Naive thymus-derived CD4-positive, alpha-beta T cell (primary cell): ENCODE measurements at regions not wholly inside any gene's neighbourhood (a gene's known extent, or its start where the extent isn't known, plus 50 kb on each side); places are given as distances from the start of the nearest gene placed in this dataset.

Experiments
- ATAC-seq: fragments of 150-1000 bp; cut with Tn5 transposase; 2 replicates; pipeline ENCODE4 v1.10.0; 2021; ENCODE audit warnings: mild to moderate bottlenecking, moderate library complexity
- CTCF ChIA-PET: fragments of 350-600 bp; sonication (Branson Sonifier 250); formaldehyde crosslinking; loops from one replicate; lab custom pipeline; 2021; ENCODE audit warnings: antibody characterized with exemption; lab: Charles Lee
- POLR2A ChIA-PET: fragments of 350-600 bp; sonication (Branson Sonifier 250); formaldehyde crosslinking; loops from one replicate; lab custom pipeline; 2021; ENCODE audit warnings: antibody characterized with exemption, inconsistent platforms; lab: Charles Lee
- DNase-seq, 9 donors: peaks; one replicate each; pipeline versions ENCODE4 v3.0.0 to v3.0.0-alpha.2; 2020 to 2022; ENCODE audit warnings: mixed read lengths in 1 of 9
- H3K27ac ChIP-seq: one replicate; pipeline ENCODE4 v1.7.0; 2013; ENCODE audit warnings: mild to moderate bottlenecking, low read depth, low read length, moderate library complexity
- H3K27me3 ChIP-seq, 2 donors: one replicate each; pipeline ENCODE4 v1.7.0; 2013; ENCODE audit warnings: low read length in 2 of 2, mild to moderate bottlenecking in 2 of 2, moderate library complexity in 2 of 2; ENCODE audit not compliant: control insufficient read depth in 2 of 2, insufficient read depth in 2 of 2
- H3K36me3 ChIP-seq, 3 experiments: 1 replicate in 2 of 3; 2 replicates in 1 of 3; pipeline ENCODE4 v1.7.0; 2013; ENCODE audit warnings: low read length in 3 of 3, mild to moderate bottlenecking in 3 of 3, moderate library complexity in 1 of 3; ENCODE audit not compliant: insufficient read depth in 3 of 3, control insufficient read depth in 2 of 3
- H3K4me1 ChIP-seq, 2 donors: one replicate each; pipeline ENCODE4 v1.7.0; 2013; ENCODE audit warnings: low read length in 2 of 2, mild to moderate bottlenecking in 2 of 2, moderate library complexity in 1 of 2; ENCODE audit not compliant: control insufficient read depth in 2 of 2, insufficient read depth in 2 of 2
- H3K4me3 ChIP-seq: 2 replicates; pipeline ENCODE4 v1.7.0; 2013; ENCODE audit warnings: mild to moderate bottlenecking, low read length
- H3K9me3 ChIP-seq, 3 experiments: 1 replicate in 2 of 3; 2 replicates in 1 of 3; pipeline ENCODE4 v1.7.0; 2013; ENCODE audit warnings: low read length in 3 of 3; ENCODE audit not compliant: control insufficient read depth in 2 of 3
- H3K27ac Mint-ChIP-seq, 9 donors: one replicate each; pipeline ENCODE4 v1.8.0; 2020 to 2022; ENCODE audit warnings: mixed read lengths in 9 of 9, mild to moderate bottlenecking in 8 of 9, moderate library complexity in 5 of 9, inconsistent platforms in 2 of 9
- H3K27me3 Mint-ChIP-seq, 5 donors: one replicate each; pipeline ENCODE4 v1.8.0; 2021 to 2022; ENCODE audit warnings: mixed read lengths in 5 of 5, mild to moderate bottlenecking in 1 of 5
- H3K36me3 Mint-ChIP-seq, 5 donors: one replicate each; pipeline ENCODE4 v1.8.0; 2020 to 2022; ENCODE audit warnings: mixed read lengths in 5 of 5, mild to moderate bottlenecking in 3 of 5, inconsistent platforms in 1 of 5
- H3K4me1 Mint-ChIP-seq, 7 donors: one replicate each; pipeline ENCODE4 v1.8.0; 2020 to 2022; ENCODE audit warnings: mixed read lengths in 7 of 7, mild to moderate bottlenecking in 3 of 7, inconsistent platforms in 1 of 7
- H3K4me3 Mint-ChIP-seq, 10 donors: one replicate each; pipeline ENCODE4 v1.8.0; 2020 to 2022; ENCODE audit warnings: mild to moderate bottlenecking in 10 of 10, mixed read lengths in 10 of 10, moderate library complexity in 6 of 10, inconsistent platforms in 2 of 10
- H3K9me3 Mint-ChIP-seq, 11 donors: one replicate each; pipeline ENCODE4 v1.8.0; 2020 to 2022; ENCODE audit warnings: mixed read lengths in 11 of 11, mild to moderate bottlenecking in 4 of 11, inconsistent platforms in 1 of 11, moderate library complexity in 1 of 11
- intact Hi-C, 2 donors: fragments of 100-400 bp; cut with micrococcal nuclease; formaldehyde crosslinking; loops; one replicate each; pipeline ENCODE4 v1.15.1; 2023

- Mint-ChIP-seq H3K36me3 (no peaks in the 10 kb centered on the region), H3K4me3 (no peak overlapping the region), H3K4me1 (no peaks in the 10 kb centered on the region), H3K27me3 (peaks cover 0 to 19% (median 4%) of the 10 kb centered on the region in 5 donors), H3K27ac (no peak overlapping the region), H3K9me3 (no peaks in the 10 kb centered on the region)
- no peaks in the 10 kb centered on the region for H3K27me3 ChIP-seq
- intact Hi-C loops: no loop called here
- ChIA-PET CTCF (no interaction called here), POLR2A (no interaction called here)
- DNase-seq: no peak
- no peak overlapping the region for H3K27ac ChIP-seq
- H3K9me3 ChIP-seq: no peaks in the 10 kb centered on the region
- no peaks in the 10 kb centered on the region for H3K36me3 ChIP-seq
- H3K4me3 ChIP-seq: no peak overlapping the region
- H3K4me1 ChIP-seq: no peaks in the 10 kb centered on the region
- ATAC-seq: no peak
These were observed 72.8 kb downstream of the TTLL2 start for GRCh38 chr6:167397712-167398111.

- no peaks in the 10 kb centered on the region for H3K9me3 ChIP-seq
- Mint-ChIP-seq H3K4me1 (no peaks in the 10 kb centered on the region), H3K36me3 (no peaks in the 10 kb centered on the region), H3K9me3 (no peaks in the 10 kb centered on the region), H3K27me3 (peaks cover 0 to 19% (median 4%) of the 10 kb centered on the region in 5 donors), H3K27ac (no peak overlapping the region), H3K4me3 (no peak overlapping the region)
- DNase-seq (no peak), ATAC-seq (no peak)
- intact Hi-C loops: no loop called here
- H3K27me3 ChIP-seq: no peaks in the 10 kb centered on the region
- no peaks in the 10 kb centered on the region for H3K4me1 ChIP-seq
- H3K27ac ChIP-seq: no peak overlapping the region
- H3K4me3 ChIP-seq: no peak overlapping the region
- POLR2A ChIA-PET: no interaction called here
- no peaks in the 10 kb centered on the region for H3K36me3 ChIP-seq
- CTCF ChIA-PET: no interaction called here
These were observed 73.5 kb downstream of the TTLL2 start for GRCh38 chr6:167398214-167399050.

GRCh38 chr6:167399051-167399387, 74.1 kb downstream of the TTLL2 start:
- ATAC-seq (no peak), DNase-seq (no peak)
- H3K4me3 ChIP-seq: no peak overlapping the region
- Mint-ChIP-seq H3K27me3 (peaks cover 0 to 22% (median 5%) of the 10 kb centered on the region in 5 donors), H3K36me3 (no peaks in the 10 kb centered on the region), H3K4me3 (no peak overlapping the region), H3K27ac (no peak overlapping the region), H3K9me3 (no peaks in the 10 kb centered on the region), H3K4me1 (no peaks in the 10 kb centered on the region)
- no peak overlapping the region for H3K27ac ChIP-seq
- H3K36me3 ChIP-seq: no peaks in the 10 kb centered on the region
- intact Hi-C loops: no loop called here
- POLR2A ChIA-PET: no interaction called here
- H3K9me3 ChIP-seq: no peaks in the 10 kb centered on the region
- no peaks in the 10 kb centered on the region for H3K4me1 ChIP-seq
- H3K27me3 ChIP-seq: no peaks in the 10 kb centered on the region
- CTCF ChIA-PET: no interaction called here

- Mint-ChIP-seq H3K4me3 (no peak overlapping the region), H3K27me3 (peaks cover 0 to 25% (median 5%) of the 10 kb centered on the region in 5 donors), H3K36me3 (no peaks in the 10 kb centered on the region), H3K4me1 (no peaks in the 10 kb centered on the region), H3K9me3 (no peaks in the 10 kb centered on the region), H3K27ac (no peak overlapping the region)
- no peaks in the 10 kb centered on the region for H3K36me3 ChIP-seq
- no peaks in the 10 kb centered on the region for H3K27me3 ChIP-seq
- H3K4me1 ChIP-seq: no peaks in the 10 kb centered on the region
- intact Hi-C loops: no loop called here
- no peak for DNase-seq
- ChIA-PET POLR2A (no interaction called here), CTCF (no interaction called here)
- H3K4me3 ChIP-seq: no peak overlapping the region
- H3K9me3 ChIP-seq: no peaks in the 10 kb centered on the region
- no peak overlapping the region for H3K27ac ChIP-seq
- no peak for ATAC-seq
These were observed 74.7 kb downstream of the TTLL2 start for GRCh38 chr6:167399599-167399998.

GRCh38 chr6:167400482-167401138, 75.7 kb downstream of the TTLL2 start:
- Histone ChIP-seq H3K9me3 (no peaks in the 10 kb centered on the region), H3K4me1 (no peaks in the 10 kb centered on the region), H3K4me3 (no peak overlapping the region), H3K27me3 (no peaks in the 10 kb centered on the region), H3K36me3 (no peaks in the 10 kb centered on the region), H3K27ac (no peak overlapping the region)
- Mint-ChIP-seq H3K4me1 (peaks cover 0 to under 1% (median 0%) of the 10 kb centered on the region in 7 donors), H3K9me3 (no peaks in the 10 kb centered on the region), H3K27me3 (peaks cover 0 to 33% (median 7%) of the 10 kb centered on the region in 5 donors), H3K36me3 (no peaks in the 10 kb centered on the region), H3K4me3 (no peak overlapping the region), H3K27ac (no peak overlapping the region)
- CTCF ChIA-PET: no interaction called here
- POLR2A ChIA-PET: no interaction called here
- no peak for ATAC-seq
- intact Hi-C loops: no loop called here
- no peak for DNase-seq

- no peaks in the 10 kb centered on the region for H3K27me3 ChIP-seq
- intact Hi-C loops: no loop called here
- no peaks in the 10 kb centered on the region for H3K4me1 ChIP-seq
- no peak overlapping the region for H3K4me3 Mint-ChIP-seq
- H3K9me3 Mint-ChIP-seq: no peaks in the 10 kb centered on the region
- DNase-seq: no peak
- POLR2A ChIA-PET: no interaction called here
- no peaks in the 10 kb centered on the region for H3K9me3 ChIP-seq
- H3K36me3 ChIP-seq: no peaks in the 10 kb centered on the region
- no peak overlapping the region for H3K4me3 ChIP-seq
- H3K27ac Mint-ChIP-seq: no peak overlapping the region
- H3K36me3 Mint-ChIP-seq: no peaks in the 10 kb centered on the region
- H3K27ac ChIP-seq: no peak overlapping the region
- peaks cover 0 to 38% (median 12%) of the 10 kb centered on the region in 5 donors for H3K27me3 Mint-ChIP-seq
- no peak for ATAC-seq
- CTCF ChIA-PET: no interaction called here
- H3K4me1 Mint-ChIP-seq: peaks cover 0 to 5% (median 0%) of the 10 kb centered on the region in 7 donors
These were observed 76.8 kb downstream of the TTLL2 start for GRCh38 chr6:167401525-167402194.
